Gastroesophageal sphincter (tissue), 4 donors: ENCODE measurements at regions not wholly inside any gene's neighbourhood (a gene's known extent, or its start where the extent isn't known, plus 50 kb on each side); places are given as distances from the start of the nearest gene placed in this dataset.

ENCODE experiments used
- ATAC-seq: fragments of 150-250 bp; one replicate; pipeline ENCODE4 v1.9.1; 2016; ENCODE audit warnings: mild to moderate bottlenecking, moderate library complexity
- H3K27ac ChIP-seq, 4 donors: fragments of 200-600 bp; sonication (generic) in 3 of 4; 1 replicate in 3 of 4; 2 replicates in 1 of 4; pipeline ENCODE4 v1.5.1; 2016 to 2019
- H3K27me3 ChIP-seq: fragments of 200-600 bp; sonication (generic); one replicate; pipeline ENCODE4 v1.5.1; 2019
- H3K36me3 ChIP-seq, 2 donors: fragments of 200-600 bp; sonication (generic); one replicate each; pipeline ENCODE4 v1.5.1; 2019; ENCODE audit warnings: control low read depth in 1 of 2
- H3K4me1 ChIP-seq, 3 donors: fragments of 200-600 bp; sonication (generic); 1 replicate in 2 of 3; 2 replicates in 1 of 3; pipeline ENCODE4 v1.5.1; 2016 to 2019; ENCODE audit warnings: control low read depth in 2 of 3
- H3K4me3 ChIP-seq, 2 donors: fragments of 200-600 bp; sonication (generic); one replicate each; pipeline ENCODE4 v1.5.1; 2019; ENCODE audit warnings: mild to moderate bottlenecking in 1 of 2, moderate library complexity in 1 of 2
- H3K9me3 ChIP-seq, 3 donors: fragments of 200-600 bp; sonication (generic); one replicate each; pipeline ENCODE4 v1.5.1; 2017 to 2019; ENCODE audit warnings: control low read depth in 2 of 3
- EP300 ChIP-seq: sonication (generic); formaldehyde crosslinking; IDR thresholded peaks from one replicate; pipeline ENCODE4 v1.6.1; 2017; ENCODE audit warnings: antibody characterized with exemption, mild to moderate bottlenecking
- POLR2A ChIP-seq, 2 donors: fragments of 450-650 bp; IDR thresholded peaks; one replicate each; pipeline ENCODE4 v1.6.1; 2017; ENCODE audit warnings: antibody characterized with exemption in 2 of 2, mild to moderate bottlenecking in 2 of 2, moderate library complexity in 1 of 2
- POLR2AphosphoS5 ChIP-seq: sonication (generic); formaldehyde crosslinking; IDR thresholded peaks from one replicate; pipeline ENCODE4 v1.6.1; 2017; ENCODE audit warnings: antibody characterized with exemption
- WGBS, 2 donors: methylation state at CpG; one replicate each; pipeline ENCODE4 v1.1.5; 2018; ENCODE audit warnings: low coverage in 1 of 2; 5-methylcytosine and 5-hydroxymethylcytosine counted together
- TF ChIP-seq, protein P1 (sequence below), 4 experiments: fragments of 200-600 bp in 2 of 4; fragments of 450-650 bp in 2 of 4; sonication (generic) in 1 of 4; IDR thresholded peaks; one replicate each; pipeline ENCODE4 v1.5.1; 2017 to 2019; ENCODE audit warnings: antibody characterized with exemption in 4 of 4, mild to moderate bottlenecking in 2 of 4, moderate library complexity in 2 of 4

DNA sequence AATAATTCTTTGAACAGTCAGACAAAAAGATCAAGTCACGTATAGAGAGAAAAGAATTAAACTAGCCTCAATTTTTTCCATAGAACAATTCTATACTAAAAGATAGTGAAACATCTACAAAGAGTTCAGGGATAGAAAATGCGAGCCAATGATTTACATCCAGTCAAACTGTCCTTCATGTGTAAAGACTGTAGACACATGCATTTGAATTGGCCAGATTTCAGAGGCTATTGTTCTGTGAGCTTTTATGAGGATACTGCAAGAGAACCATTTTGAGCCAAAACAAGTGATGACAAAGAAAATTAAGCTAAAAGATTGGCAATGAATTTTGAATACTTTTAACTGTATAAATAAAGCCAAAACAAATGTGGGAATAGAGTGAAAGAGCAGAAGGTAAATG is 1230.3 kb downstream of the RPA4 start:
- no peaks in the 10 kb centered on the region for H3K27me3 ChIP-seq
- WGBS, 2 donors = 55 to 93% methylated on average over 2 of the region's 2 CpGs
- no peaks in the 10 kb centered on the region for H3K36me3 ChIP-seq
- TF ChIP-seq EP300 (no peak), POLR2AphosphoS5 (no peak), POLR2A (IDR thresholded peaks at IDR 0.05) (no peak)
- TF ChIP-seq, protein P1, sequence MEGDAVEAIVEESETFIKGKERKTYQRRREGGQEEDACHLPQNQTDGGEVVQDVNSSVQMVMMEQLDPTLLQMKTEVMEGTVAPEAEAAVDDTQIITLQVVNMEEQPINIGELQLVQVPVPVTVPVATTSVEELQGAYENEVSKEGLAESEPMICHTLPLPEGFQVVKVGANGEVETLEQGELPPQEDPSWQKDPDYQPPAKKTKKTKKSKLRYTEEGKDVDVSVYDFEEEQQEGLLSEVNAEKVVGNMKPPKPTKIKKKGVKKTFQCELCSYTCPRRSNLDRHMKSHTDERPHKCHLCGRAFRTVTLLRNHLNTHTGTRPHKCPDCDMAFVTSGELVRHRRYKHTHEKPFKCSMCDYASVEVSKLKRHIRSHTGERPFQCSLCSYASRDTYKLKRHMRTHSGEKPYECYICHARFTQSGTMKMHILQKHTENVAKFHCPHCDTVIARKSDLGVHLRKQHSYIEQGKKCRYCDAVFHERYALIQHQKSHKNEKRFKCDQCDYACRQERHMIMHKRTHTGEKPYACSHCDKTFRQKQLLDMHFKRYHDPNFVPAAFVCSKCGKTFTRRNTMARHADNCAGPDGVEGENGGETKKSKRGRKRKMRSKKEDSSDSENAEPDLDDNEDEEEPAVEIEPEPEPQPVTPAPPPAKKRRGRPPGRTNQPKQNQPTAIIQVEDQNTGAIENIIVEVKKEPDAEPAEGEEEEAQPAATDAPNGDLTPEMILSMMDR (IDR thresholded peaks at IDR 0.05) = no peak
- no peaks in the 10 kb centered on the region for H3K4me1 ChIP-seq
- no peak overlapping the region for H3K27ac ChIP-seq
- ATAC-seq = no peak
- no peak overlapping the region for H3K4me3 ChIP-seq
- no peaks in the 10 kb centered on the region for H3K9me3 ChIP-seq

DNA sequence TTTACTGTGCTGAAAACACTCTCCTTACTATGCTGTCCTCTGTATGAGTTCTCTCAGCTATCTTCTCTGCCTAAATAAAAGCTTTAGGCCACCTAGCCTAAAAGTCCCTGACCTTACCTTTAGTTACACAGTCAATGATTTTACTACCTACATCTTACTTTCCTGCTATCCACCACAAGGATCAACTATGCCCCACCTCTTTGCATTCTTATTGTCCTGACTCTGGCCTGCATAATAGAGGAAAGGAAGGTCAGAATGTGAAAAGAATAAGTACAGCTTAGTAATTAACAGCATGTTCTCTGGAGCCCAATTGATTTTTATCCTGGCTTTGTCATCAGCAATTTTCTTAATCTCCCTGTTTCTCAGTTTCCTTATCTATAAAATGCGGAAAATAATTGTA is 1257.8 kb downstream of the RPA4 start:
- H3K27me3 ChIP-seq = no peaks in the 10 kb centered on the region
- 91 to 100% methylated on average over 1 of the region's 1 CpG for WGBS, 2 donors
- H3K36me3 ChIP-seq = no peaks in the 10 kb centered on the region
- no peak overlapping the region for H3K27ac ChIP-seq
- no peak overlapping the region for H3K4me3 ChIP-seq
- no peaks in the 10 kb centered on the region for H3K4me1 ChIP-seq
- TF ChIP-seq, protein P1 (IDR thresholded peaks at IDR 0.05) = no peak
- TF ChIP-seq POLR2AphosphoS5 = no peak
- no peak for TF ChIP-seq EP300
- no peak for TF ChIP-seq POLR2A (IDR thresholded peaks at IDR 0.05)
- no peak for ATAC-seq
- no peaks in the 10 kb centered on the region for H3K9me3 ChIP-seq

DNA sequence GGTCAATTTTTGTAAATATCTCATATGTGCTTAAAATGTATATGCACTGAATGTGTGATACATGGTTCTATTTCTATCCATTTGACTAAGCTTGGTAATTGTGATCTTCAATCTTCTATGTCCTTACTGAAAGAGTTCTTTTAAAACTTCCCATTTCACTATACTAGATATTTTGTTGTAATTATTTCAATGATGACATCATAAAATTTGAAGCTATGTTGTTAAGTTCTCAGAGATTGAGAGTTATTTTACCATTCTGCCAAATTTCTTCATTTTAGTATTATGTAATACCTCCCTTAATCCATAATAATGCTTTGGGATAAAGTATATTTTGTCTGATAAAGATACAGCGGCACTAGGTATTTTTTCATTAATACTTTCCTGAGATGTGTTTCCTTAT is 1307.3 kb downstream of the RPA4 start:
- TF ChIP-seq POLR2A (IDR thresholded peaks at IDR 0.05) = no peak
- no peak for TF ChIP-seq EP300
- TF ChIP-seq POLR2AphosphoS5 = no peak
- TF ChIP-seq, protein P1 (IDR thresholded peaks at IDR 0.05) = no peak
- 71 to 78% methylated on average over 1 of the region's 1 CpG for WGBS, 2 donors
- H3K27me3 ChIP-seq = no peaks in the 10 kb centered on the region
- no peak overlapping the region for H3K4me3 ChIP-seq
- no peaks in the 10 kb centered on the region for H3K9me3 ChIP-seq
- H3K27ac ChIP-seq = no peak overlapping the region
- no peaks in the 10 kb centered on the region for H3K4me1 ChIP-seq
- ATAC-seq = no peak
- H3K36me3 ChIP-seq = no peaks in the 10 kb centered on the region

DNA sequence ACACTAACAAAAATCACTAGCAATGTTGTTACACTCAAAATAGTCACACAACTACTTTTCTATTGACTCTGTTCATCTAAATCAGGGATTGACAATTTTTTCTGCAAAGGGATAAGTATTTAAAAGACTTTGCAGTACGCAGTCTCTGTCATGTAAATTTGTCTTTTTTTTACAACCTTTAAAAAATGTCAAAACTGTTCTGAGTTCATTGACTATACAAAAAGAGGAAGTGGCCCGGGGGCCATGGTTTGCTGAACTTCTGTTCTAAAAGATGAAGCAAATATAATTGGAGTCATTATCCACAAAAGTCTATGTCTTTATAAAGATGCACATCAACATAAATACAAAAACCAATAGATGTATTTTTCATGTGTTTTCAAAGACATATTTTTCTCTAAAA is 1310.3 kb downstream of the RPA4 start:
- 86% methylated on average over 2 of the region's 2 CpGs for WGBS, 2 donors

DNA sequence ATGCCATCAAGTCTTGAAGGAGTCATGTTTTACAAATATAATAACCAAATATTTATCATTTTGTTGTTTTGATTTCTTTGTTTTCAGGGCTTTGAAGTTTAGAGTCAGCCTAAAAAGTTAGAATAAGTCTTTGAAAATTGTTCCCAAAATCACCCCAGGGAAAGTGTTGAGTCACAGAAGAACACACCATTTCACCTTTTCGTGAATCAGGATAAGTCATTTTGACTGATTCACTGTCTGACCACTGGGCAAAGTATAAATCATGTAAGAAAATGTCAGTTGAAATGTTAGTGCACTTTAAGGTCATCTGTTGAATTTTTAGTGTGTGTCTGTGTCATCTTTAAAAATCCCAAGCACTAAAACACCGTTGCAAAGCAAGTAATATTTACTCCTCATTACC is 1320.1 kb downstream of the RPA4 start:
- Histone ChIP-seq H3K4me1 (no peaks in the 10 kb centered on the region), H3K27me3 (no peaks in the 10 kb centered on the region), H3K27ac (no peak overlapping the region), H3K36me3 (no peaks in the 10 kb centered on the region), H3K4me3 (no peak overlapping the region), H3K9me3 (no peaks in the 10 kb centered on the region)
- WGBS, 2 donors = 25 to 54% methylated on average over 2 of the region's 2 CpGs
- TF ChIP-seq POLR2A (IDR thresholded peaks at IDR 0.05) (no peak), EP300 (no peak), POLR2AphosphoS5 (no peak)
- TF ChIP-seq, protein P1 (IDR thresholded peaks at IDR 0.05) = no peak
- ATAC-seq = no peak

More for the DNA sequence above, 1310.3 kb downstream of the RPA4 start:
- H3K4me1 ChIP-seq = no peaks in the 10 kb centered on the region
- H3K27ac ChIP-seq = no peak overlapping the region
- no peak for ATAC-seq
- TF ChIP-seq POLR2AphosphoS5 = no peak
- TF ChIP-seq EP300 = no peak
- TF ChIP-seq, protein P1 (IDR thresholded peaks at IDR 0.05) = no peak
- no peak for TF ChIP-seq POLR2A (IDR thresholded peaks at IDR 0.05)
- no peaks in the 10 kb centered on the region for H3K27me3 ChIP-seq
- H3K4me3 ChIP-seq = no peak overlapping the region
- no peaks in the 10 kb centered on the region for H3K36me3 ChIP-seq
- no peaks in the 10 kb centered on the region for H3K9me3 ChIP-seq
